ENCODE measurements at regions not wholly inside any gene's neighbourhood (a gene's known extent, or its start where the extent isn't known, plus 50 kb on each side); places are given as distances from the start of the nearest gene placed in this dataset.

GRCh38 chr3:56904552-56905215, 102.9 kb upstream of the ARHGEF3 start:
- Histone ChIP-seq H3K9me2 (ENCODE audit: low read depth, low read length) (no peaks in the 10 kb centered on the region), H3K79me2 (ENCODE audit: insufficient read depth, low read length) (no peaks in the 10 kb centered on the region), H3K4me3 (ENCODE audit: low read depth, low read length, poor library complexity, severe bottlenecking) (no peak overlapping the region), H3F3A (ENCODE audit: insufficient read depth, low read length) (no peaks in the 10 kb centered on the region), H4K20me1 (ENCODE audit: insufficient read depth, low read length) (no peaks in the 10 kb centered on the region), H3K9ac (ENCODE audit: low read length) (no peak overlapping the region), H2AFZ (ENCODE audit: low read length) (no peak overlapping the region), H3K9me3 (ENCODE audit: low read length) (no peaks in the 10 kb centered on the region), H3K4me2 (ENCODE audit: low read length) (no peak overlapping the region), H3K4me1 (ENCODE audit: insufficient read depth, low read length, severe bottlenecking) (no peaks in the 10 kb centered on the region), H3K36me3 (ENCODE audit: insufficient read depth, low read length) (no peaks in the 10 kb centered on the region), H3K27ac (ENCODE audit: low read depth, low read length, poor library complexity, severe bottlenecking) (no peak overlapping the region), H3K27me3 (ENCODE audit: insufficient read depth, low read length) (no peaks in the 10 kb centered on the region)
- TF ChIP-seq CTCF (IDR thresholded peaks at IDR 0.05; ENCODE audit: low read length) (no peak), EZH2 (IDR thresholded peaks at IDR 0.05; ENCODE audit: borderline replicate concordance, low read length) (no peak)

- Histone ChIP-seq H3K4me3 (ENCODE audit: low read depth, low read length, poor library complexity, severe bottlenecking) (no peak overlapping the region), H3K79me2 (ENCODE audit: insufficient read depth, low read length) (no peaks in the 10 kb centered on the region), H3K36me3 (ENCODE audit: insufficient read depth, low read length) (no peaks in the 10 kb centered on the region), H3K27me3 (ENCODE audit: insufficient read depth, low read length) (no peaks in the 10 kb centered on the region), H3K4me1 (ENCODE audit: insufficient read depth, low read length, severe bottlenecking) (no peaks in the 10 kb centered on the region), H3K27ac (ENCODE audit: low read depth, low read length, poor library complexity, severe bottlenecking) (no peak overlapping the region), H3K9ac (ENCODE audit: low read length) (no peak overlapping the region), H4K20me1 (ENCODE audit: insufficient read depth, low read length) (no peaks in the 10 kb centered on the region), H2AFZ (ENCODE audit: low read length) (no peak overlapping the region), H3K9me2 (ENCODE audit: low read depth, low read length) (no peaks in the 10 kb centered on the region), H3K4me2 (ENCODE audit: low read length) (no peak overlapping the region), H3F3A (ENCODE audit: insufficient read depth, low read length) (no peaks in the 10 kb centered on the region), H3K9me3 (ENCODE audit: low read length) (no peaks in the 10 kb centered on the region)
- TF ChIP-seq EZH2 (IDR thresholded peaks at IDR 0.05; ENCODE audit: borderline replicate concordance, low read length): no peak
- no peak for TF ChIP-seq CTCF (IDR thresholded peaks at IDR 0.05; ENCODE audit: low read length)
Observed at GRCh38 chr3:56903231-56903782, 101.6 kb upstream of the ARHGEF3 start.

GRCh38 chr3:56902468-56903160, 100.9 kb upstream of the ARHGEF3 start:
- no peaks in the 10 kb centered on the region for H3K9me3 ChIP-seq (ENCODE audit: low read length)
- H3K4me2 ChIP-seq (ENCODE audit: low read length): no peak overlapping the region
- no peaks in the 10 kb centered on the region for H3F3A ChIP-seq (ENCODE audit: insufficient read depth, low read length)
- no peaks in the 10 kb centered on the region for H3K36me3 ChIP-seq (ENCODE audit: insufficient read depth, low read length)
- no peaks in the 10 kb centered on the region for H4K20me1 ChIP-seq (ENCODE audit: insufficient read depth, low read length)
- H3K4me1 ChIP-seq (ENCODE audit: insufficient read depth, low read length, severe bottlenecking): no peaks in the 10 kb centered on the region
- no peaks in the 10 kb centered on the region for H3K79me2 ChIP-seq (ENCODE audit: insufficient read depth, low read length)
- H3K9me2 ChIP-seq (ENCODE audit: low read depth, low read length): no peaks in the 10 kb centered on the region
- no peak overlapping the region for H3K4me3 ChIP-seq (ENCODE audit: low read depth, low read length, poor library complexity, severe bottlenecking)
- no peaks in the 10 kb centered on the region for H3K27me3 ChIP-seq (ENCODE audit: insufficient read depth, low read length)
- H3K9ac ChIP-seq (ENCODE audit: low read length): no peak overlapping the region
- H2AFZ ChIP-seq (ENCODE audit: low read length): no peak overlapping the region
- no peak overlapping the region for H3K27ac ChIP-seq (ENCODE audit: low read depth, low read length, poor library complexity, severe bottlenecking)
- no peak for TF ChIP-seq CTCF (IDR thresholded peaks at IDR 0.05; ENCODE audit: low read length)
- no peak for TF ChIP-seq EZH2 (IDR thresholded peaks at IDR 0.05; ENCODE audit: borderline replicate concordance, low read length)
